Natural killer cell treated with Interleukin-12 subunit alpha and Interleukin-12 subunit beta and Interleukin-15 and Interleukin-18, amount 100 ng/mL, for 72 hours (primary cell): ENCODE measurements at regions not wholly inside any gene's neighbourhood (a gene's known extent, or its start where the extent isn't known, plus 50 kb on each side); places are given as distances from the start of the nearest gene placed in this dataset.
"Not testable (repeated sequence)": the region's sequence is repeated elsewhere in the genome, so short reads cannot be mapped to it uniquely, and the experiment has no call there.

Experiments
- ATAC-seq, 2 donors: fragments of 150-1000 bp; cut with Tn5 transposase in 1 of 2; sonication (Bioruptor Pico), chemical (Tn5 transposase) in 1 of 2; 2 replicates each; pipeline ENCODE4 v1.10.0; 2021
- DNase-seq: peaks from one replicate; pipeline ENCODE4 v3.0.0; 2022; ENCODE audit warnings: low spot score
- H3K27ac Mint-ChIP-seq, 2 donors: 1 replicate in 1 of 2; 2 replicates in 1 of 2; pipeline ENCODE4 v1.8.0; 2022; ENCODE audit warnings: mixed read lengths in 2 of 2, mild to moderate bottlenecking in 1 of 2, moderate library complexity in 1 of 2
- H3K27me3 Mint-ChIP-seq, 2 donors: 1 replicate in 1 of 2; 2 replicates in 1 of 2; pipeline ENCODE4 v1.8.0; 2022; ENCODE audit warnings: mixed read lengths in 2 of 2
- H3K36me3 Mint-ChIP-seq: one replicate; pipeline ENCODE4 v1.8.0; 2022; ENCODE audit warnings: mixed read lengths
- H3K4me1 Mint-ChIP-seq, 2 donors: 1 replicate in 1 of 2; 2 replicates in 1 of 2; pipeline ENCODE4 v1.8.0; 2022; ENCODE audit warnings: low read depth in 2 of 2, mixed read lengths in 2 of 2, mild to moderate bottlenecking in 1 of 2
- H3K4me3 Mint-ChIP-seq: one replicate; pipeline ENCODE4 v1.8.0; 2022; ENCODE audit warnings: mixed read lengths
- H3K9me3 Mint-ChIP-seq: 2 replicates; pipeline ENCODE4 v1.8.0; 2022; ENCODE audit warnings: mixed read lengths

DNA sequence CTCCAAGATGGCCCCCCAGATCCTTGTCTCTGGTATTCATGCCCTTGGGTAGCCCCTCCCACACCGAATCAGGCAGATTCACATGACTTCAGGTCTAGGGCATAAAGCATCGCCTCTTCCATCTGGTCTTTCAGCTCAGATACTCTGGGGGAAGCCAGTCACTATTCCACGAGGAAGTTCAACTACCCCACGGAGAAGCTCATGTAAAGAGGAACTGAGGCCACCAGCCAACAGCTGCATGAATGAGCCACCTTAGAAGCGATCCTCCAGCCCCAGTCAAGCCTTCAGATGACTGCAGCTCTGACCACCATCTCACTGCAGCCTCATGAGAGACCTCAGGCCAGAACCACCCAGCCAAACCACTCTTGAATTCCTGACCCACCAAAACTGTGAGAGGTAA lies 54.1 kb downstream of the SOCS3 start:
- no peak for ATAC-seq
- H3K9me3 Mint-ChIP-seq, result no peaks in the 10 kb centered on the region
- H3K27me3 Mint-ChIP-seq, result peaks cover 0 to 4% of the 10 kb centered on the region in 2 donors
- H3K4me3 Mint-ChIP-seq, result no peak overlapping the region
- H3K36me3 Mint-ChIP-seq, result no peaks in the 10 kb centered on the region
- peak overlapping the region in 1 of 2 donors; percentile 57 for H3K27ac Mint-ChIP-seq
- no peak for DNase-seq
- H3K4me1 Mint-ChIP-seq, result peaks cover 0 to 3% of the 10 kb centered on the region in 2 donors

- DNase-seq, result no peak
- H3K4me1 Mint-ChIP-seq, result peaks cover 0 to 3% of the 10 kb centered on the region in 2 donors
Measured at GRCh38 chr17:78304549-78305037, 55.3 kb downstream of the SOCS3 start.

GRCh38 chr17:78302478-78302877 lies 57.4 kb downstream of the SOCS3 start:
- no peaks in the 10 kb centered on the region for H3K9me3 Mint-ChIP-seq
- ATAC-seq (no peak), DNase-seq (no peak)
- peaks cover 0 to 4% of the 10 kb centered on the region in 2 donors for H3K27me3 Mint-ChIP-seq
- no peaks in the 10 kb centered on the region for H3K36me3 Mint-ChIP-seq
- H3K27ac Mint-ChIP-seq, result no peak overlapping the region
- H3K4me3 Mint-ChIP-seq, result no peak overlapping the region
- H3K4me1 Mint-ChIP-seq, result peaks cover 0 to 3% of the 10 kb centered on the region in 2 donors

More at GRCh38 chr17:78304549-78305037, 55.3 kb downstream of the SOCS3 start:
- Mint-ChIP-seq H3K27me3 (peaks cover 0 to 4% of the 10 kb centered on the region in 2 donors), H3K9me3 (no peaks in the 10 kb centered on the region), H3K27ac (no peak overlapping the region), H3K36me3 (no peaks in the 10 kb centered on the region), H3K4me3 (no peak overlapping the region)
- peak in 1 of 2 donors; percentile 25 for ATAC-seq

DNA sequence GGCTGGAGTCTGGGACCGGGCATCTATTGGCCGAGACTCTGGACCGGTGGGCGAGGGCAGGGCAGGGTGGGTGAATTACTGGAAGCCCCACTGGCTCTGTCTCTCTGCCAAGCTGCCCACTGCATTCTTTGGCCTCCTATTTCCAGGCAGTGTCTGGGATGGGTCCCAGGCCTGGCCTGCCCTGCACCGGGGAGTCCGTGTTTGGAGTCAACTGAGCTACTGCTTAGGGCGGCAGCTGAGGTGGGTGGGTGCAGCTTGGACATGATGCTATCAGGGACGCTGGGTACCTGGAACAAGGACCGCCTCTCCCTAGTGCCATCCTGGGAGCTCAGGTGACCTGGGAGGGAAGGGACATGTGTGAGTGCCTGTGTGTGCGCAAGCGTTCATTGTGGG lies 58.1 kb downstream of the SOCS3 start:
- Mint-ChIP-seq H3K27ac (no peak overlapping the region), H3K36me3 (no peaks in the 10 kb centered on the region), H3K4me1 (peaks cover 0 to 3% of the 10 kb centered on the region in 2 donors), H3K9me3 (no peaks in the 10 kb centered on the region), H3K27me3 (peaks cover 0 to 4% of the 10 kb centered on the region in 2 donors), H3K4me3 (no peak overlapping the region)
- DNase-seq (no peak), ATAC-seq (peak in 1 of 2 donors; percentile 22)

DNA sequence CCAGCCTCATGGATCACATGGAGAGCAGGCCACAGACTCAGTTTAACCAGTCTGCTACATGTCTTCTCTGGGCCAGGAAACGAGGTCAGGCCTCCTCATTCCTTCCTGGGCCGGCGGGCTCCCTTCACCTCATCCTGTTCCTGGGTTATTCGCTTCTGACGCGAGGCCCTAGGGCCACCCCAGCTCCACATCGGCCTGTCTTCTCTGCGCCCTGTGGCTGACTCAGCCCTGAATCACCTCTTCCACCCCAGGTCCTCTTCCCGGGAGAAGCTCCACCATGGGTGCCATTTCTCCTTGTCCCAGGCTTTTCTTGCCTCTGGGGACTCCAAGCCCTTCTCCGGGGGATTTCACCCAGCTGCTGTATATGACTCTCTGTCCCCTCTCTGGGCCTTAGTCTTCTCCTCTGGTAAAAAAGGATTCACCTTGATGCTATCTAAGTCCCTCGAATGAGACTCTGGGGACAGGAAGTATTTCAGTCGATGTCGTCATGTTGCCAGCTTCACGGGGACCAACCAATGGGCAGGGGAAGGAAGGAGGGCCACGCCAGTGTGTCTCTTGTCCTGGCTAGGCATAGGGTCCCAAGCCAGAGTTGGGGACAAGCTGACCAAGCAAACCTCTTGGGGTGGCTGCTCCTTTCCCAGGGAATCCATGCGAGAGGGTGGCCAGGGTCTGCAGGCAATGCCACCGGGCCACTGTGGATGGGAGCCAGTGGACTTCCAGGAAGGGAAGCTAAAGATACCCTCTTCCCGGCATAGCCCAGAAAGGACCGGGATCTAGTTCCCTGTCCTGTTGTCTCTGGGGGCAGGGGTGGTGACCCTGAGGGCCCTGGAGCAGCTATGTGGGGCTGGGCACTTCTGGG lies 58.7 kb downstream of the SOCS3 start:
- DNase-seq (no peak), ATAC-seq (no peak)
- peaks cover 0 to 3% of the 10 kb centered on the region in 2 donors for H3K4me1 Mint-ChIP-seq
- peaks cover 0 to 4% of the 10 kb centered on the region in 2 donors for H3K27me3 Mint-ChIP-seq
- H3K9me3 Mint-ChIP-seq, result no peaks in the 10 kb centered on the region
- H3K36me3 Mint-ChIP-seq, result no peaks in the 10 kb centered on the region
- H3K27ac Mint-ChIP-seq, result peak overlapping the region in 1 of 2 donors; percentile 64
- no peak overlapping the region for H3K4me3 Mint-ChIP-seq

DNA sequence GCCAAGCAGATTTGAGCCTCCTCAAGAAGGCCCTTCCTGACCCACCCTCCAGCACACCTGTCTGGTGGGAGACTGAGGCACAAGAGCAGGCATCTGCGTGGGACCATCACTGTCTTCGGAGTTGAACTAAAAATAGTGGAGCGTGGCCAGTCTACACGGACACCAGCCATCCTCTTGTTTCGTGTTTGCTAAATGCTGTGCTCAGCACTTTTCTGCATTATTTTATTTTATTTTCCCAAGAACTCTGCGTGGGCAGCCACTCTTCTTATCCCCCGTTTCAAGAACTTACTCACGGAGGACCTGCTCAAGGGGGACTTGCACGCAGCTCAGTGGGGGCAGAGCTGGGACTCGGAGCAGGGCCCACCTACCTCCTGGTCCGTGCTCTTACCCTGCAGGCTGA lies 60.8 kb downstream of the SOCS3 start:
- no peak overlapping the region for H3K4me3 Mint-ChIP-seq
- DNase-seq (no peak), ATAC-seq (no peak)
- no peak overlapping the region for H3K27ac Mint-ChIP-seq
- no peaks in the 10 kb centered on the region for H3K4me1 Mint-ChIP-seq
- H3K36me3 Mint-ChIP-seq, result no peaks in the 10 kb centered on the region
- H3K9me3 Mint-ChIP-seq, result no peaks in the 10 kb centered on the region
- H3K27me3 Mint-ChIP-seq, result no peaks in the 10 kb centered on the region

- no peak for ATAC-seq
- H3K27me3 Mint-ChIP-seq, result peaks cover 0 to 2% of the 10 kb centered on the region in 2 donors
- no peaks in the 10 kb centered on the region for H3K36me3 Mint-ChIP-seq
- no peaks in the 10 kb centered on the region for H3K4me1 Mint-ChIP-seq
- H3K9me3 Mint-ChIP-seq, result no peaks in the 10 kb centered on the region
- H3K4me3 Mint-ChIP-seq, result no peak overlapping the region
- no peak for DNase-seq
- H3K27ac Mint-ChIP-seq, result no peak overlapping the region
Measured at GRCh38 chr17:78294776-78295175, 63.3 kb downstream of the TMEM235 start.

GRCh38 chr17:78294356-78294755 lies 62.9 kb downstream of the TMEM235 start:
- no peak for ATAC-seq
- no peak overlapping the region for H3K4me3 Mint-ChIP-seq
- H3K27me3 Mint-ChIP-seq, result peaks cover 0 to 2% of the 10 kb centered on the region in 2 donors
- H3K36me3 Mint-ChIP-seq, result no peaks in the 10 kb centered on the region
- no peak for DNase-seq
- no peak overlapping the region for H3K27ac Mint-ChIP-seq
- H3K4me1 Mint-ChIP-seq, result no peaks in the 10 kb centered on the region
- no peaks in the 10 kb centered on the region for H3K9me3 Mint-ChIP-seq

GRCh38 chr17:78293151-78293550 lies 61.7 kb downstream of the TMEM235 start:
- H3K4me3 Mint-ChIP-seq, H3K4me1 Mint-ChIP-seq, H3K9me3 Mint-ChIP-seq, DNase-seq, H3K36me3 Mint-ChIP-seq, H3K27me3 Mint-ChIP-seq, ATAC-seq: not testable (repeated sequence)
- peak overlapping the region in 1 of 2 donors; percentile 83 for H3K27ac Mint-ChIP-seq

DNA sequence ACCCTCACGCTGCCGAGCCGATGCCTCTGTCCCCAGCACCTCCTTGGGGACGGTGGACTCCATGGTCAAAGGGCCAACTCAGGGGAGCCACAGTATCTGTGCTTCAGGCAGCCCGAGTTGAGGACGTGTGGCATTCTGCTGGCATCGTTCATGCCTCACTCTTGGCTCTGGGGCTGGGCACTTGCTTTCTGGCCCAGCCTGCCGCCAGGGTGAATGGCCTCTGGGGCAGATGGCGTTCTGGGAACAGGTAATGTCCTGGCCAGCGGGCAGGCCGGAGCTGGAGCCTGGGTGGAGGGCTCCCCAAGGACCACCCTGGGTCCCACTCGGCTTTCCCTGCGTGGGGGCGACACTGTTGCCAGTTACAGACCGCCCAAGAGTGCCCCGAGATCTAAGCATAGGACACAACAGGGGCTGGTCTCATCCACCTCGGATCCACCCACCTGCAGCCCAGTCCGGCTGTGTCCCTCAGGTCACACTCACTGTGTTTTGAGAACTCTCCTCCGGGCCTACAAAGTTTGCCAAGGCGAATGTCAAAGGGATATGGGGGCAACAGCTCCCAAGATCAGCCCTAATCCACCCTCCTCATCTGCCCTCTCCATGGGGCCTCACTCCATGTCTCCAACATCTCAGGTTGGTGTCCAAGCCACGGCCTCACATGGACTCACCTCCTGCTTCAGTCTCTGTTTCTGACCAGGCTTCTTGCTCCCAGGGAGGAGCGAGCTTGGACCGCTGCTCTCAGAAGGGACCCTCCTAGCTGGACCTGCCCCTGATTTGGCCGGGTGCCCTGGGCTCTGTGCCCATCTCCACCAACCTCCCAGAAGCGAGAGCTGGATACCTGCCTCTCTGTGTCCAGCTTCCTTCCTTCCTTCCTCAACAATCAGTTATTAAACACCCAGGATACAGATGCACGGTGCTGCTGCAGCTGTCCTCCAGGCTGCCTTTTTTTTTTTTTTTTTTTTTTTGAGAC lies 60.8 kb downstream of the TMEM235 start:
- Mint-ChIP-seq H3K4me1 (no peaks in the 10 kb centered on the region), H3K4me3 (no peak overlapping the region), H3K27ac (peak overlapping the region in 1 of 2 donors; percentile 83), H3K36me3 (no peaks in the 10 kb centered on the region), H3K27me3 (peaks cover 0 to 2% of the 10 kb centered on the region in 2 donors), H3K9me3 (no peaks in the 10 kb centered on the region)
- no peak for DNase-seq
- ATAC-seq, result no peak

GRCh38 chr17:78290721-78291120 lies 59.3 kb downstream of the TMEM235 start:
- ATAC-seq, result no peak
- Mint-ChIP-seq H3K4me1 (no peaks in the 10 kb centered on the region), H3K36me3 (no peaks in the 10 kb centered on the region), H3K27me3 (peaks cover 0 to 2% of the 10 kb centered on the region in 2 donors), H3K9me3 (no peaks in the 10 kb centered on the region), H3K27ac (no peak overlapping the region), H3K4me3 (no peak overlapping the region)
- no peak for DNase-seq
